Neural progenitor cell (in vitro differentiated cells): ENCODE measurements at regions not wholly inside any gene's neighbourhood (a gene's known extent, or its start where the extent isn't known, plus 50 kb on each side); places are given as distances from the start of the nearest gene placed in this dataset.

Source experiments
- DNase-seq: peaks from one replicate; pipeline ENCODE4 v3.0.0-alpha.2; 2016; ENCODE audit warnings: low spot score
- H2AFZ ChIP-seq: fragments of 200-600 bp; sonication (generic); replicated peaks from 2 replicates; pipeline ENCODE4 v1.6.1; 2016; ENCODE audit warnings: antibody characterized with exemption
- H3F3A ChIP-seq: fragments of 200-600 bp; sonication (generic); 2 replicates; pipeline ENCODE4 v1.6.1; 2016; ENCODE audit warnings: antibody characterized with exemption, low read depth
- H3K27ac ChIP-seq: fragments of 200-600 bp; sonication (generic); 2 replicates; pipeline ENCODE4 v1.5.1; 2016; ENCODE audit warnings: mild to moderate bottlenecking
- H3K27me3 ChIP-seq: fragments of 200-600 bp; sonication (generic); 2 replicates; pipeline ENCODE4 v1.6.1; 2016; ENCODE audit warnings: mild to moderate bottlenecking, moderate library complexity
- H3K36me3 ChIP-seq: fragments of 200-600 bp; sonication (generic); 2 replicates; pipeline ENCODE4 v1.5.1; 2016
- H3K4me1 ChIP-seq: fragments of 200-600 bp; sonication (generic); 2 replicates; pipeline ENCODE4 v1.6.1; 2016; ENCODE audit warnings: mixed run types
- H3K4me2 ChIP-seq: fragments of 200-600 bp; sonication (generic); 2 replicates; pipeline ENCODE4 v1.6.1; 2016
- H3K4me3 ChIP-seq: fragments of 200-600 bp; sonication (generic); 2 replicates; pipeline ENCODE4 v1.5.1; 2016
- H3K79me2 ChIP-seq: fragments of 200-600 bp; sonication (generic); 2 replicates; pipeline ENCODE4 v1.6.1; 2016; ENCODE audit warnings: low read depth
- H3K9ac ChIP-seq: fragments of 200-600 bp; sonication (generic); 2 replicates; pipeline ENCODE4 v1.6.1; 2016
- H3K9me3 ChIP-seq: fragments of 200-600 bp; sonication (generic); 2 replicates; pipeline ENCODE4 v1.5.1; 2016; ENCODE audit warnings: low read depth
- H4K20me1 ChIP-seq: fragments of 200-600 bp; sonication (generic); 2 replicates; pipeline ENCODE4 v1.6.1; 2016; ENCODE audit warnings: low read depth
- H3K27ac Mint-ChIP-seq: 3 replicates; pipeline ENCODE4 v1.8.0; 2021; ENCODE audit warnings: mixed read lengths
- H3K27me3 Mint-ChIP-seq: 2 replicates; pipeline ENCODE4 v1.8.0; 2022; ENCODE audit warnings: low read depth, mild to moderate bottlenecking, inconsistent platforms, moderate library complexity, mixed read lengths; ENCODE audit not compliant: insufficient read depth
- H3K36me3 Mint-ChIP-seq: 3 replicates; pipeline ENCODE4 v1.8.0; 2021; ENCODE audit warnings: mixed read lengths
- H3K4me1 Mint-ChIP-seq: 3 replicates; pipeline ENCODE4 v1.8.0; 2021; ENCODE audit warnings: mixed read lengths
- H3K4me3 Mint-ChIP-seq: 3 replicates; pipeline ENCODE4 v1.8.0; 2021; ENCODE audit warnings: mild to moderate bottlenecking, moderate library complexity, mixed read lengths
- H3K9me3 Mint-ChIP-seq: 3 replicates; pipeline ENCODE4 v1.8.0; 2020; ENCODE audit warnings: mixed read lengths
- CTCF ChIP-seq: fragments of 200-600 bp; sonication (generic); IDR thresholded peaks from 2 replicates; pipeline ENCODE4 v1.5.1; 2017; ENCODE audit warnings: antibody characterized with exemption, mild to moderate bottlenecking
- EZH2 ChIP-seq: fragments of 200-600 bp; sonication (generic); IDR thresholded peaks from 2 replicates; pipeline ENCODE4 v1.6.1; 2017; ENCODE audit warnings: antibody characterized with exemption, mild to moderate bottlenecking, moderate library complexity
- EZH2phosphoT487 ChIP-seq: fragments of 200-600 bp; sonication (generic); IDR thresholded peaks from 2 replicates; pipeline ENCODE4 v1.6.1; 2017; ENCODE audit warnings: antibody characterized with exemption

DNA sequence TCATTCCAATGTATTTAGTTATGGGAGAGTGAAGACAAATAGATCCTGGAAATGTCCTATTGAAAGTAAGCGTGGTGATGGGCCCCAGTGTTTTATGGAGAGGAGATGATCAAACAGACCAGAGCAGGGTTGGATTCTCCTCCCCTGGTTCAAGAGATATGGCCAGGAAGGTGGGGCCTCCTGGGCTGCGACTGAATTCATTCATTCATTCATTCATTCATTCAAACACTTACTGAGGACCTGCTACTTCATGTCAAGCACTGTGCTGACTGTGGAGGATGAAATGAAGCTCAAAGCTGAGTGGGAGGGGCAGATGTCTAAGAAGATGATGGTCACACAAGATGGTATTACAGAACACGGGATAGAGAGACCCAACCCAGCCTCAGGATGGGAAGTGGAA lies 71.5 kb upstream of the TNR start:
- Mint-ChIP-seq H3K4me3 (no peak overlapping the region), H3K27me3 (peaks cover 5% of the 10 kb centered on the region), H3K9me3 (no peaks in the 10 kb centered on the region), H3K36me3 (no peaks in the 10 kb centered on the region), H3K4me1 (no peaks in the 10 kb centered on the region), H3K27ac (no peak overlapping the region)
- no peaks in the 10 kb centered on the region for H4K20me1 ChIP-seq
- no peak overlapping the region for H3K4me3 ChIP-seq
- no peak overlapping the region for H3K9ac ChIP-seq
- H3K27me3 ChIP-seq = no peaks in the 10 kb centered on the region
- H3K36me3 ChIP-seq = no peaks in the 10 kb centered on the region
- no peak overlapping the region for H3K27ac ChIP-seq
- no peaks in the 10 kb centered on the region for H3F3A ChIP-seq
- no peak for TF ChIP-seq EZH2
- TF ChIP-seq EZH2phosphoT487 = no peak
- TF ChIP-seq CTCF = no peak
- H3K79me2 ChIP-seq = no peaks in the 10 kb centered on the region
- H2AFZ ChIP-seq = no peak overlapping the region
- DNase-seq = no peak
- H3K9me3 ChIP-seq = no peaks in the 10 kb centered on the region
- H3K4me2 ChIP-seq = no peak overlapping the region
- H3K4me1 ChIP-seq = no peaks in the 10 kb centered on the region

GRCh38 chr1:175812936-175813335 lies 69.5 kb upstream of the TNR start:
- no peak for TF ChIP-seq EZH2

GRCh38 chr1:175810305-175810704 lies 66.9 kb upstream of the TNR start:
- H3K36me3 ChIP-seq = no peaks in the 10 kb centered on the region
- H3K36me3 Mint-ChIP-seq = no peaks in the 10 kb centered on the region
- H4K20me1 ChIP-seq = no peaks in the 10 kb centered on the region
- H3K27me3 Mint-ChIP-seq = peaks cover 4% of the 10 kb centered on the region
- no peak overlapping the region for H3K27ac ChIP-seq
- H3K4me2 ChIP-seq = no peak overlapping the region
- no peak overlapping the region for H2AFZ ChIP-seq
- H3K4me3 ChIP-seq = no peak overlapping the region
- H3K9me3 ChIP-seq = no peaks in the 10 kb centered on the region
- no peak overlapping the region for H3K9ac ChIP-seq
- no peaks in the 10 kb centered on the region for H3K79me2 ChIP-seq
- H3K9me3 Mint-ChIP-seq = no peaks in the 10 kb centered on the region
- H3K4me1 Mint-ChIP-seq = peaks cover 21% of the 10 kb centered on the region
- H3K27ac Mint-ChIP-seq = no peak overlapping the region
- H3K4me3 Mint-ChIP-seq = no peak overlapping the region
- no peak for TF ChIP-seq EZH2phosphoT487
- TF ChIP-seq EZH2 = no peak
- no peak for TF ChIP-seq CTCF
- DNase-seq = no peak
- no peaks in the 10 kb centered on the region for H3K27me3 ChIP-seq
- peaks cover 13% of the 10 kb centered on the region for H3F3A ChIP-seq
- peaks cover 11% of the 10 kb centered on the region for H3K4me1 ChIP-seq

More at GRCh38 chr1:175812936-175813335, 69.5 kb upstream of the TNR start:
- H3K27ac Mint-ChIP-seq = no peak overlapping the region
- no peaks in the 10 kb centered on the region for H3K27me3 ChIP-seq
- peaks cover 13% of the 10 kb centered on the region for H3F3A ChIP-seq
- no peak overlapping the region for H3K4me3 ChIP-seq
- no peaks in the 10 kb centered on the region for H3K36me3 ChIP-seq
- no peak overlapping the region for H3K4me3 Mint-ChIP-seq
- no peaks in the 10 kb centered on the region for H3K9me3 ChIP-seq
- H3K27me3 Mint-ChIP-seq = peaks cover 7% of the 10 kb centered on the region
- no peaks in the 10 kb centered on the region for H4K20me1 ChIP-seq
- no peak for DNase-seq
- no peaks in the 10 kb centered on the region for H3K9me3 Mint-ChIP-seq
- H3K36me3 Mint-ChIP-seq = no peaks in the 10 kb centered on the region
- no peak overlapping the region for H3K9ac ChIP-seq
- peaks cover 14% of the 10 kb centered on the region for H3K4me1 Mint-ChIP-seq
- no peaks in the 10 kb centered on the region for H3K79me2 ChIP-seq
- no peak overlapping the region for H2AFZ ChIP-seq
- H3K4me1 ChIP-seq = peaks cover 11% of the 10 kb centered on the region
- no peak overlapping the region for H3K4me2 ChIP-seq
- H3K27ac ChIP-seq = no peak overlapping the region

GRCh38 chr1:175808999-175809398 lies 65.6 kb upstream of the TNR start:
- Mint-ChIP-seq H3K9me3 (no peaks in the 10 kb centered on the region), H3K27ac (no peak overlapping the region), H3K4me3 (no peak overlapping the region), H3K4me1 (peaks cover 21% of the 10 kb centered on the region), H3K36me3 (no peaks in the 10 kb centered on the region), H3K27me3 (peaks cover 4% of the 10 kb centered on the region)
- Histone ChIP-seq H3K27me3 (no peaks in the 10 kb centered on the region), H4K20me1 (no peaks in the 10 kb centered on the region), H3K9ac (no peak overlapping the region), H3K27ac (no peak overlapping the region), H3K4me2 (no peak overlapping the region), H3K79me2 (no peaks in the 10 kb centered on the region), H3F3A (peaks cover 13% of the 10 kb centered on the region), H2AFZ (no peak overlapping the region), H3K4me1 (peaks cover 11% of the 10 kb centered on the region), H3K9me3 (no peaks in the 10 kb centered on the region), H3K4me3 (no peak overlapping the region), H3K36me3 (no peaks in the 10 kb centered on the region)
- no peak for DNase-seq
- TF ChIP-seq EZH2 = no peak
- TF ChIP-seq EZH2phosphoT487 = no peak
- no peak for TF ChIP-seq CTCF
